22Rv1 (cell line): ENCODE measurements at regions not wholly inside any gene's neighbourhood (a gene's known extent, or its start where the extent isn't known, plus 50 kb on each side); places are given as distances from the start of the nearest gene placed in this dataset.

ENCODE experiments used
- CTCF ChIP-seq: fragments of 450-650 bp; IDR thresholded peaks from 2 replicates; pipeline ENCODE4 v1.5.1; 2017; ENCODE audit warnings: mild to moderate bottlenecking
- ZFX ChIP-seq: fragments of 450-650 bp; IDR thresholded peaks from 2 replicates; pipeline ENCODE4 v1.6.1; 2017; ENCODE audit warnings: antibody characterized with exemption, borderline replicate concordance

- TF ChIP-seq CTCF (no peak), ZFX (no peak)
These were observed 86.7 kb downstream of the S1PR1 start for GRCh38 chr1:101323535-101323934.
